HT-29 (cell line): ENCODE measurements at regions not wholly inside any gene's neighbourhood (a gene's known extent, or its start where the extent isn't known, plus 50 kb on each side); places are given as distances from the start of the nearest gene placed in this dataset.
"Not testable (repeated sequence)": the region's sequence is repeated elsewhere in the genome, so short reads cannot be mapped to it uniquely, and the experiment has no call there.

Experiments used
- DNase-seq: peaks from one replicate; pipeline ENCODE4 v3.0.0-alpha.2; 2015; ENCODE audit warnings: low spot score

DNA sequence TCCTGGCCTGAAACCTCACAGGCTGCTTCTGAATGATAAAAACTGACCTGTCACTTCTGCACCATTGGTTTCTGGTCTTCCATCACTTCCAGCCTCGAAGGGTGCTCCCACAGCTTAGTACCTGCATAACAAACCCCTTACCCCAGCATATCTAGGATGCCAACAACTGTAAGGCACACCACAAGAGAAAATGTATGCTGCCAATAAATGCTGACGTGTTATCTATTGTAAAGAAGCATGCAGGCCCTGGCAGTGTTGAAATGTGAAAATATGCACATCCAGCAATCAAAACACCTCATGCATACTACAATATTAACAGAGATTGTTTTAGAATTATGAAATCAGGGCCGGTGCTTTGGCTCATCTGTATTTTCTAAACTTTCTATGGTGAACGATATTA lies 242.0 kb upstream of the NSMCE3 start:
- DNase-seq, result no peak

- not testable (repeated sequence) for DNase-seq
Observed at GRCh38 chr15:29505535-29505934, 235.9 kb upstream of the NSMCE3 start.

DNA sequence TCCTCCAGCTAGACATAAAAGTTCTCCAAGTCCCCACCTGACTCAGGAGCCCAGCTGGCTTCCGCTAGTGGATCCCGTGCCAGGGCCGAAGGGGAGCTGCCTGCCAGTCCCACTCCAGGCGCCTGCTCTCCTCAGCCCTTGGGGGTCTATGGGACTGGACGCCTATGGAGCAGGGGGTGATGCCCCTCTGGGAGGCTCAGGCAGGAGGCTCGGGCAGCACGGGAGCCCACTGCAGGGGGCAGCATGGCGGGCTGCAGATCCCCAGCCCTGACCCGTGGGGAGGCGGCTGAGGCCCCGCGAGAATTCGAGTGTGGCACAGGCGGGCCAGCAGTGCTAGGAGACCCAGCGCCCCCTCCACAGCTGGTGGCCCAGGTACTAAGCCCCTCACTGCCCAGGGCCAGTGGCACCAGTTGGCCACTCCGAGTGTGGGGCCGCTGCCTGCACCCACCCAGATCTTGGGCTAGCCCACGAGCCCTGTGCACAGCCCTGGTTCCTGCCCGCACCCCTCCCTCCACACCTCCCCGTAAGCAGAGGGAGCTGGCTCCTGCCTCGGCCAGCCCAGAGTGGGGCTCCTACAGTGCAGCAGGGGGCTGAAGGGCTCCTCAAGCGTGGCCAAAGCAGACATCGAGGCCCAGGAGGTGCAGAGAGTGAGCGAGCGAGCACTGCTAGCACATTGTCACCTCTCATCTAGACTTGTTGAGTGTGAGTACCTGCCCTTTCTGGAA lies 221.3 kb upstream of the NSMCE3 start:
- DNase-seq, result no peak

GRCh38 chr15:29480949-29481348 lies 211.3 kb upstream of the NSMCE3 start:
- no peak for DNase-seq

GRCh38 chr15:29480278-29480677 lies 210.7 kb upstream of the NSMCE3 start:
- no peak for DNase-seq

DNA sequence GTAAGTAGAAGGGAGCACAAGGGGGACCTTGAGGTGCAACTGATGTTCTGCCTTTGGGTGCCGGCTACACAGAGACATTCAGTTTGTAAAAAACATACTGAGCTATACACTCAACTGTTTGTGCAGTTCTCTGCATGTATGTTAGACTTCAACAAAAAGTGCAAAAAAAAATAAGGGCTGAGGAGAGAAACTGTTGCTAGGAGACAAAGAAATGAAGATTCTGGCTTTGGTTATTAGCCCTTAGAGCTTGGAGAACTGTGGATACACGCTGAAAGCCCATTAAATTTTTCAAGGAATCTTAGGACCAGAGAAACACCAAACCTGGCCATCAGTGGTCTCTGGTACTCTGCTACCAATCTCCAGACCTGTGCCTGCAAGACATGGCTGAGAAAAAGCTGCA lies 207.6 kb upstream of the NSMCE3 start:
- no peak for DNase-seq

GRCh38 chr15:29476503-29477080 lies 207.0 kb upstream of the NSMCE3 start:
- no peak for DNase-seq

DNA sequence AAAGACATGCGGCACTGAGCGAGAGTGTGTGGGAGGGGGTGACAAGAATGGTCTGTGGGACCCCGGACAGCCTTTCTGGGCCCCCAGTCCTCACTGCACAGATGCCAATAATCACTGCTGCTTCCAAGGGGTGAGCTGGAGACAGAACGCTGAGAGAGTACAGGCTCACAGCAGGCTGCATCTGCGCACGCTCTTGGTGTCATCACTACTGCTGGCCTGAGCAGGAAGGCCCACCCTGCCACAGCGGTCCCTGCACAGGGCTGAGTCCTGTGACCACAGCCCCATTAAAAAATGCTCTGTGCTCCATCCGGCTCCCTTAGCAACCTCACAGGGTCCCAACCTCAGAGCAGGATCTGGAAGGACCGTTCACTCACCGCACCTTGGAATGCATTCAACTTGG lies 205.5 kb upstream of the NSMCE3 start:
- no peak for DNase-seq

GRCh38 chr15:29473621-29474105 lies 204.0 kb upstream of the NSMCE3 start:
- no peak for DNase-seq

GRCh38 chr15:29472901-29473445 lies 203.4 kb upstream of the NSMCE3 start:
- no peak for DNase-seq

DNA sequence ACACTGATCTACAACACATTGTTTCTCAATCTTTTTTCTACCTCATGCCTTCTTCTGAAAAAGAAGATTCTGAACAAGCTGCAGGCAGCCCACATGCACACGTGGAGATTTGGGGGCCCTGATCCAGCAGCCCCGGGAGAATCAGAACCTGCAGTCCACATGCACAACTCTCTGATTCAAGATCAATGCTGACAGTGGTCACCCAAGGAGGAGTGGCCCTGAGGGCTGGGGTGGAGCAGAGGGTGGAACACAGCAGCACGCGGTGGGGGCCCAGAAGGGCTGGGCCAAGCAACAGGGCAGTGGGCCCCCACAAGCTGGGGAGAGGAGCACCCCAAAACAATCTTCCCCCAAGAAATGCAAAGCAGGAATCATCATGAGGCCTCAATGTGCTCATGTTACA lies 202.1 kb upstream of the NSMCE3 start:
- no peak for DNase-seq

- DNase-seq, result no peak
Observed at GRCh38 chr15:29471306-29471705, 201.7 kb upstream of the NSMCE3 start.

DNA sequence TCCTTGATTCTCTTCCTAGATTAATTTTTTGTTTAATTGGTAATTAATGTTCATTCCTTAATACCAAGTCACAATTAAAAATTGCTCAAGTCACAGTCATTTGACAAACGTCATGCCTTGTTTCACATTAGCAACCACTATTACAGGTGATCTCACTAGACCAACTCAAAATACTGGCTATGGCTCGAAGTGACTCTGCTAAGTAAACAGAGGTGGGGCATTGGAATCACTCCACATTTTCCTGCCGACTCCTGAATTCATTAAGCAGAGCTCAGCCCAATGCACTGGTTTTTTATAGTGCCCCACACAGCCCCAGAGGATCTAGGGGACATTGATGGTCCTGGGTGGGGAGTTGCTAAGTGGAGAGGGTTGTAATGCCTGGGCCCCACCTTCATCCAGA lies 201.2 kb upstream of the NSMCE3 start:
- peak; percentile 78 for DNase-seq

DNA sequence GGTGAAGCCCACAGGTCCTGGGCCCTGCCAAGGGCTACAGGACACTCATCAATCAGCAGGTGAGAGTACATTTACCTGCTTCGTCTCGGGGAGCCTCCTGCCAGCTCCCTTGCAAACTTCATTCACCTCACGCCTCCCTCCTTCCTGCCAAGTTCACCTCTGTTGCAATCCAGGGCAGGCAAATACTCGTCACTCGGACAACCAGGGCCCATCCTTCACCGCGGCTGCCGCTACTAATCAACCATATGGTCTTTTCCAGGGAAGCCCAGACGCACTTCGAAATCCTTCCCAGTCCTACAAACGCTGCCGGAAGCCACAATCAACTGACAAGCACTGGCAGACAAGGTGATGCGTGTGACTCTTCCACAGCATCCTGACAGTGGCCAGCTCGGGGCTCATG lies 200.7 kb upstream of the NSMCE3 start:
- DNase-seq, result peak; percentile 36

DNA sequence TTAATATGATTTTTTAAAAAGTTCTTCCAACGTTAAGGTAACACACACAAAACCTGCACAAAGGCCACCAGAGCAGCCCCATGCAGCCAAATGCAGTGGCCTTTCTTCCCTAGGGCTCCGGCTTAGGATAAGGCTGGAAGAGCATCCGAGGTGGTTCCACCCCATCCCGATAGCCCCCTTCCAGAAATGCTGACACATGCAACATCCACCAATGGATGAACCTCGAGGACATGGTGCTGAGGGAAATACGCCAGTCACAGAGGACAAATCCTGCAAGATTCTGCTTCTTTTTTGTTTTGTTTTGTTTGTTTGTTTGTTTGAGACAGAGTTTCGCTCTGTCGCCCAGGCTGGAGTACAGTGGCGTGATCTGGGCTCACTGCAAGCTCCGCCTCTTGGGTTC lies 199.3 kb upstream of the NSMCE3 start:
- DNase-seq, result no peak

DNA sequence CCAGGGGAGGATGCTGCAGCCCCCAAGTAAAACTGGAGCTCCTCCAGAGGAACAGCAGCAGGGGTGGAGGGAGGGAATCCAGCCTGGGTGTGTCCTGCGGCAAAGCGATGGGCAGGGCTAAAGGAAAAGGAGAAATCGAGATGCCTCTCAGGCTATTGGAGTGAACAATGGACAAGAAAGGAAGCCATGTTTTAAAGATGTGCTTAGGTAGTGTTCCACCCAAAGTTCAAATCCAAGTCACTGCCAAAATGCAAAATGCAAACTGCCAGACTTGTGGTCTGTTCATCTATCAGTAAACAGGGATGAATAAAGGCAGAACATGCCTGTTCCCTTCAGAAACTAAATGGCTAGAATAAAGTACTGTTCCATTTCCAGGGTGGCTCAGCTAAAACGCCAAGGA lies 197.5 kb upstream of the NSMCE3 start:
- no peak for DNase-seq

GRCh38 chr15:29466292-29466691 lies 196.7 kb upstream of the NSMCE3 start:
- DNase-seq, result no peak

- no peak for DNase-seq
Observed at GRCh38 chr15:29465816-29466215, 196.2 kb upstream of the NSMCE3 start.

DNA sequence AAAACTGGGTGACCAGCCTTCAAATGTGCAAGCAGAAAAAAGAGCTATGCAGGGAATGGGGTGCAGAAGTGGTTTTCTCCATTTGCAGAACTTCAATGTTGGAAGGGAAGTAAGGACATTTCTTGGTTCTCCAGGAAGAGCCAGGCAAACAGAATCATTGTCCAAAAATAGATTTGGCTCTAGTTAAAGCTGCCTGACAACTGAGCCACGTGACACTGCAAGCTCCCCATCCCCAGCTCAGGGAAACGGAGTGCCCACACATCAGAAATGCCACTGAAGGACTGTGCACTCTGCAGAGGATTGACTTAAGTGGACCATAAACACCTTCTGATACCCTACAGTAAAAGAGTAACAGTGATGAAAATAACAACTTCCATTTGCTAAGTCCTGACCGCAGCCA lies 195.6 kb upstream of the NSMCE3 start:
- DNase-seq, result no peak

DNA sequence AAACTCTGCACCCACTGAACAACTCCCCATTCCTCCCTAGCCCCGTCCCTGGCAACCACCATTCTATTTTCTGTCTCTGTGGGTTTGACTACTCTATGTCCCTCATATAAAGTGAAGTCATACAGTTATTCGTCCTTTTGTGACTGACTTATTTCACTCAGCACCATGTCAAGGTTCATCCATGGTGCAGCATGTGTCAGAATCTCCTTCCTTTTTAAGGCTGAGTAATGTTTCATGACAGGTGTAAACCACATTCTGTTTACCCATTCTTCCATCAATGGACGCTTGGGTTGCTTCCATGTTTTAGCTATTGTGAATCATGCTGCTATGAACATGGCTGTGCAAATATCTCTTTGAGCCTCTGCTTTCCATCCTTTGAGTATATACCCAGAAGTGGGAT lies 192.3 kb upstream of the NSMCE3 start:
- no peak for DNase-seq

- DNase-seq, result no peak
Observed at GRCh38 chr15:29458361-29458760, 188.7 kb upstream of the NSMCE3 start.

DNA sequence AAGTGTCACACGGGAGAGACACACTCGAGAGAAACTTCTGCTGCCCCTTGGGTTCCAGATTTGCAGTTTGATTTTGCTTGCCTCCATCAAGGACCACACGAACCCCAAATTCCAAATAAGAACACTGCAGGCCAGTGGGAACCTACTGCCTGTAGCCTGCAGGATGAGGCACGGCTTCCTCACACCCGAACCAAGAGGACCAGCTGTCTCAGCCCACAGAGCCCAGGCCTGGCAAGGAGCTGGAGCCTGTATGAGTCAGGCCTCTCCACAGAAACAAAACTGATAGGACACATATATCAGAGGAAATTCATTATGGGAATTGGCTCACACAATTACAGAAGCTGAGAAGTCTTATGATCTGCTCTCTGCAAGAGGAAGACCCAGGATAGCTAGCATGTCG lies 188.1 kb upstream of the NSMCE3 start:
- DNase-seq, result no peak

DNA sequence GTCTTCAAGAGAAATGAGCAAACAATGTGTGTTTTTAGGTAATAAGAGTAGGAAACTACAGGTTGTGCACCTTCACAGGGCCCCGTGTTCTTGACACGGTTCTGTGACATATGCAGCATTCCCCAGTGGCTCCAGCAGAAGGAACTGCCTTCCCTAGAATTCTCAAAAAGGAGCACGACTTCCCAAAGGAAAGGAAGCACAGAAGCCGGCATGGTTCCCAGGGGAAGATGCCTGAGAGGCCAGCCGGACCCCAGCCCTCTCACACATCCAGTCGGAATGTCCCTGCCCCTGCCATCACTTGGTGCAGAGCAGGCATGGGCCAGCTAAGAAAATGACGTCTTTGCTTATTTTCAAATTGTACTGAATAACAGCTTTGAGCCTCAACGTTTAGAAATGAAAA lies 187.3 kb upstream of the NSMCE3 start:
- no peak for DNase-seq
